GM19468 (cell line): ENCODE measurements at regions not wholly inside any gene's neighbourhood (a gene's known extent, or its start where the extent isn't known, plus 50 kb on each side); places are given as distances from the start of the nearest gene placed in this dataset.
"Not testable (repeated sequence)": the region's sequence is repeated elsewhere in the genome, so short reads cannot be mapped to it uniquely, and the experiment has no call there.

Experiments used
- ATAC-seq: cut with Tn5 transposase; IDR thresholded peaks from one replicate; pipeline ENCODE4 v1.9.1; 2021; ENCODE audit warnings: mild to moderate bottlenecking, moderate library complexity, moderate number of reproducible peaks; ENCODE audit not compliant: unreplicated experiment; ENCODE audit errors: extremely low read depth

DNA sequence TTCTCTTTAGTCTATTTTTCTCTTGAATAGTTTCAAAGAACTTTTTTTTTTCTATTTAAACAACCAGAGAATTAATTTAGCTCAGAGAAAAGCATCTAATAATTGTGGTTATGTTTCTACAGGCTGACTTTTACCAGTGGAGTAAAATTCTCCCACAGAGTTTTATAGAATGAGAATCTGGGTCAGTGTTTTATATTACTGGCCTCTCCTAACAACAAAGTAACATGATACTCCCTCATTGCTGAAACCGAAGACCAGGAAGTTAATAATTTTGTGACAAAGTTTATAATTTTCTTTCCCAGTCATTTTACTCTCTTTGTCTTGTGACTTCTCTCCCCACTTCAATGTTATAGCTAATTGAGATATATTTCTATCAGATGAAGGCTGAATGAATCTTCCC, 946.9 kb downstream of the EPHA3 start:
- ATAC-seq, result no peak

DNA sequence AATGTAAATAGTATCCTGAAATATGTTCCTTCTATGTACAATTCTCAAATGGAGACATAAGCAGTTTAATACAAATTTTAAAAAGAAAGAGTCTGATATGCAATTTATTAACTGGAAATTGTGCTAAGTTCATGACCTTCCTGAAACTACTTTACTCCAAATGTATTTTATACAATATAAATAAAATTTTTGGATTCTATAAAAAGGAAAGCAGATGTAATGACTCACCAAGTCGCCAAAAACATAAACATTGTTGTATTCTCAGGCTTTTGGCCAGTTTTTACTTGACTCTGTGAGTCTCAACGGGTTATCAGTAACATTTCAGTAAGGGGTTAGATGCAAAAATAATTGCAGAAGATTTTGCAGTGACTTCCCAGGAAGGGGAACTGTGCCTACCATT, 948.2 kb downstream of the EPHA3 start:
- ATAC-seq, result no peak

DNA sequence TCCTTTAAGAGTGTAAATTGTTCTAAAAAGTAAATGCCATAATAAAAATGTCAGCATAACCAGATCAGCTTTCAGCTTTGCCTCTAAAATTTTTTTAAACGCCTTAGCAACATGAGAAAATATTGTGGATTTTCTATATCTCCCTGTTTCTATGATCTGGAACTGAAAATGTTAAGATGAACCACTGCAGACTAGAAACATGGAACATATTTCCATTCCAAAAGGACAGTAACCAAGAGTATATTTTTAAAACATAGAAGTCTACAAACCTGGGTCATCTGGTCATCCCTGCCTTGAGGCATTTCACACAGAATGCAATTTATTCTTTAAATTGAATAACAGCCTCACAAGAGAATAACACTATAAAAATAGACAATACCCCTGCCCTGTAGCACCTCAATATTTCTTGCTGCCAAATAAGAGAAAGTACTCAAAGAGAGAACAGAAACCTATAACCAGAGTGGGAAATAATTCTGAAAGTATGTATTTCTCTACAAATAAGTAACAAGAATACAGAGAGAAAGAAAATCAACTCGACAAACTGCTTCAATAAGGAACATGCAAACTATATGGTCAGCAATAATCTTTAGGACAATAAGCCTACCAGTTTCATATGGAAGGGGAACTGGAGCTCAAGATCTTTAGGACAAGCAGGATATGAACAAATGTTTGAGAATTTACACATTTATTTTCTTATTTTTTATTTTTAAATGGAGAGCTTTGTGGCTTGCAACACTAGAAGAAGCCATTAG, 949.0 kb downstream of the EPHA3 start:
- ATAC-seq, result no peak

DNA sequence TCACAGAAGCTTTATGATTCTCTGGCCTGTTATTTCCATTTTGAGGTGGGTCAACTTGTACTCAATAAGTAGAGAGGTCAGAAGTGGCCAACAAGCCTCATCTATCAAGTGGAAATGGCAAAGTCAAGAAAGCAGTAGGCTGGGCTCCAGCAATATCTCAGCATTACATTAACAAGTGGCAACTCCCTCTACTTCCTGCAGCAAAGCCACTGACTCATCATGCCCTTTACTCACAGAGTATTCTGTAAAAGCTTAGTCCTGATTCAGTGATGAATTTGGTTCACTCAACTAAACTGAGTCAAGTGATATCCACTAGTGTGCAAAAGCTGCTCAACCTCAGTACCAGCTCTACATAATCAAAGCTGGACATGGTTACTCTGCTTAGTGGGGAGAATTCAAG, 954.6 kb downstream of the EPHA3 start:
- ATAC-seq, result no peak

DNA sequence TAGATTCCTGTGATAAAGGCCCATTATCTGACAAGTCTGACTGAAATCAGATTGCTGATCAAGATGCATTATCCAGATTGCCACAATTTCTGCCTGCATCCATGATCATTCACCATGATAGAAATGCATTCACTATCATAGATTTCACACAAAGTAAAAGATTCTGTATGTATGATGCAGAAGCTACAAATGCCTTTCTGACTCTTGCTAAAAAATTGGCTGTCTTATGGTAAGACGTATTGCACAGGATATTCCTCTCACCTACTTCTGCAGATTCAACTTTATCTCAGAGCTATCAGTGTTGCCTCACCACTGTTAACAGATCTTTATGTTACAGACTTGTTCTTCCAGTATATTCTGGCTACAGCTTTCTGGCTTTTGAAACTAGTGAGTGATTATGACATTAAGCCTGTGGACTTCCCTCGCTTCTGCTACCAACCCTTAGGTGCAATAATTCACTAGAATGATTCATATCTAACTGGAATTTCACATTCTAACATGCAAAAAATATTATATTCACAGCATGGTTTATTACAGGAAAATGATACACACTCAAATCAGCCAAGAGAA, 955.3 kb downstream of the EPHA3 start:
- ATAC-seq, result no peak

DNA sequence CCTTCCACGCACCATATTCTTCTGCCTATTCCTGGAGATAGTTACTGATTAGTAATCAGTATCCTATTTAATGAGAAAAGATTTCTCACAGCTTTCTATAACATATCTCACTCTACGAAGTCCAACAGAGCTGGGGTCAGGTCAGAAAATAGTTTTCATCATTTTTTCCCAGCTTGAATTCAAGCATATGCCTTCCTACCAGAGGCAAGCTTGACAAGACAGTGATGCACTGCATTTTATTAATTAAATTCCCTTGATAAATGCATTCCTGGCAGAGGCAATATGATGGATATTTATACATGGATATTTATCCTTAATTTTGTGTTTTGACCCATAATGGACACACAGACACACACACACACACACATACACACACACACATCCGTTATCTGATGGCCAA, 961.4 kb downstream of the EPHA3 start:
- no peak for ATAC-seq

DNA sequence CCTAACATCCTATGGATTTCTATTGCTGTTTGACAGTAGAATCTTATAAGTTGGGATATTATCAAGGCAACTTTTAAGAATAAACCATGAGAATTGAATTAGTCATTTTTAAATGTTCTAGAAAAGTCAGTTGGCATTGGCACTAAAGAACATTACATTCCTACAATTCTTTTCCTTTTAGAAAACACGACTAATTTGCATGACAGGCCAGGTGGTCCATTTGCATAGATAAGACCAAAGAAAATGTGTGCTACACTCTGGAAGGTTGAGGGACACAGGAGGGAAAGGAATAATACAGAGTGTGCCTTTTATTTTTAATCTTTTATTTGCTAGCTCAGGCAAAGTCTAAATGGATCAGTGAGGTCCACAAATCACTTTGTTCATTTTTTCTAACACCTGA, 962.3 kb downstream of the EPHA3 start:
- no peak for ATAC-seq

DNA sequence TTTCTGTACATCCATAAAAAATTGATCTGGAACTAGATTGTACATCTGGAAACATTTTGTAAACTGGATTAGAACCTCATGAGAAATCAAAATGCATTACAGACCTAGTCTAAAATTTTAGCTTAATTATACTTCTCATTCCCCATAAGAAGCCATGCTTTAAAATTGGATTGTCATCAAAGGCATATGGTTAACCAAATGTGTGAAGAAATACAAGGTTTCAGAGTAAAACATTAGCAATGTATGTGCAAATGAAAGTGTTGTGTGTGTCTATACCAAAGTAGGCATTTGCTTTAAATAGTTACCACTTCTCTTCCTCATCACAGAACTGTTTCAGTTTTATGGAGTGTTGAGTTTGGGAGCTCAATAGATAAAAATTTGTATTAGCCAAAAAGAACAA, 968.7 kb downstream of the EPHA3 start:
- ATAC-seq, result no peak

DNA sequence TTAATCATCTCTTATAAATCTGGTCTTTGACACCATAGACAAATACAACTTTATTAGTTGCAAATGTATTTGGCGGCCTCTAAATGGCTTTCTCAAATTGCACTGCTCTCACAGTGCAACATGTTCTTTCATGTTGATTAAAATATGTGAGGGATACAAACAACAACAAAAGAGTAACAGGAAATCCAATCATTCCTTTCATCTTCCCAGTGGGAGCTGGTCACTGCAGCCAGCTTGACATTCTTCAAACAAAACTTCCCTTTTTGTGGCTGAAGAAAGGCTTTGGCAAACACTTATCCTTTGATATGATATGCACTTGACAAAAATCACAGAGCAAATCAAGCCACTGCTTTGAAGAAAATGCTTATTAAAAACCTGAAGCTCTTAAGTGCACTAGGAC, 973.6 kb downstream of the EPHA3 start:
- no peak for ATAC-seq

DNA sequence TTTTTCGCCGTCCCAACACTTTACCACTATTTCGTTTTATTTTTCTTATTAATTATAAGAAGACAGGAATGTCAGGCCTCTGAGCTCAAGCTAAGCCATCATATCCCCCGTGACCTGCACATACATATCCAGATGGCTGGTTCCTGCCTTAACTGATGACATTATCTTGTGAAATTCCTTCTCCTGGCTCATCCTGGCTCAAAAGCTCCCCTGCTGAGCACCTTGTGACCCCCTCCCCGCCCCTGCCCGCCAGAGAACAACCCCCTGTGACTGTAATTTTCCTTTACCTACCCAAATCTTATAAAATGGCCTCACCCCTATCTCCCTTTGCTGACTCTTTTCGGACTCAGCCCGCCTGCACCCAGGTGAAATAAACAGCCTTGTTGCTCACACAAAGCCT, 978.9 kb downstream of the EPHA3 start:
- not testable (repeated sequence) for ATAC-seq

DNA sequence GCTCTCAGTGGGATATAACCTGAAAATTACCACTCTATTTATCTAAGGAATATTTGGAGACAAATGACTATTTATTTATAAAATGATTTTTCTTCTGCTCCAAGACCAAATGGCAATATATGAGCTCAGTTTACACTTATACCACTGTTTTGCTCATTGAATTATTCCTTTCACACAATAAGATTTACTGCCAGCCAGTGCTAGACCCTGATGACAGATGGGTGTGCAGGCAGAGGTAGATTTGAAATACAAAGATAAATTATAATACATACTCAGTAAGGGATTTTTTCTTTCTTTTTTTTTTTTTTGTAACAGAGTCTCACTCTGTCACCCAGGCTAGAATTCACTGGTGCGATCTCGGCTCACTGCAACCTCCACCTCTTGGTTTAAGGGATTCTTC, 980.3 kb downstream of the EPHA3 start:
- no peak for ATAC-seq

DNA sequence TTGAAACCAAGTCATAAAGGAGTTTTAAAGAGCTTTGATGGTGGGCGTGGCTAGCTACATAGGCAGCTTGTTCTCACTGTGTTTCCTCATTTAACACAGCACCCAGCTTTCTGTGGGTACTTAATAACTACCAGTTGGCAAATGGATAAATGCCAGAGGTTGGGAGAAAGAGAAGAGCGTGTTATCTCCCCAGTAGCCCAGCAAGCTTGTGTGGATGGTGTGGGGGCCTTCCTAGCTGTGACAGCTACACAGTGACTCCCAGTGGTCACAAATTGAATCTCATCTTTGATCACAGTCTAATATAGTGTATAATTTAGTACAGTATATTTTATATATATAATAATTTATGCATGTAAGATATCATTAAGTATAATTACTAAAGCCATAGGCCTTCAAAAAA, 984.1 kb downstream of the EPHA3 start:
- peak; percentile 61 for ATAC-seq

DNA sequence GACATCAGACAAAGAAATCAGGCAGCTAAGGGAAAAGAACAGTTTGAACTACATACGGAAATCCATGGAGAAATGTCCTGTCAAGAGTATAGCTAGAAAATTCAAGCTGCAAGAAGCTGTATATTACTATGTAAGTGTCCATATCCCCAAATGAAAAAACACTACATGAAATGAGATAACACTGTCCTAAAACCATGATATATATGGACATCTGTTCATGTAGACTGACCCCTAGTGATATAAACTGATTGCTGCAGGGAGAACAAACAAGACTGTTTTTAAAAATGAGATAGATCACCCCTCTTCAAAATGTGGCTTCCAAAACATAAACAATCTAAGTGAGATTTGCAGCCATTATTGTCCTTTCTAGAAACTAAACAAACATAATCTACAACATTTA, 985.6 kb downstream of the EPHA3 start:
- ATAC-seq, result no peak

DNA sequence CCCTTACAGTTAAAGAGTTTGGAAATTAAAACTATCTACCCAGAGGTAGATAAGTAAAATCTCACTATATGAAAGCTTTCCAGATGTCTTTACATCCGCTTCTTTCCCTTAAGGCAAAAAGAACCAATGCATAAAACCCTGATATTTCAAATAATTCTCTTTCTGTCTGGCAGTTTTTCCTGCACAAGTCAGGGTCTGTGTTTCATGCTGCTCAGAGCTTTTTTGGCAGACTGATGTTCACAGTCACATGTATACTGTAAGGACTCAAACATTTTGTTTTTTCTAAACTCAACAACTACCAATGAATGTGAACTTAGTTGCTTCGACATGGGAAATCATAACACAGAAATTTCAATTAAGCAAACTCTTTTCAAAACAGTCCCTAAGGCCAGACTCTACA, 988.4 kb downstream of the EPHA3 start:
- ATAC-seq, result no peak

DNA sequence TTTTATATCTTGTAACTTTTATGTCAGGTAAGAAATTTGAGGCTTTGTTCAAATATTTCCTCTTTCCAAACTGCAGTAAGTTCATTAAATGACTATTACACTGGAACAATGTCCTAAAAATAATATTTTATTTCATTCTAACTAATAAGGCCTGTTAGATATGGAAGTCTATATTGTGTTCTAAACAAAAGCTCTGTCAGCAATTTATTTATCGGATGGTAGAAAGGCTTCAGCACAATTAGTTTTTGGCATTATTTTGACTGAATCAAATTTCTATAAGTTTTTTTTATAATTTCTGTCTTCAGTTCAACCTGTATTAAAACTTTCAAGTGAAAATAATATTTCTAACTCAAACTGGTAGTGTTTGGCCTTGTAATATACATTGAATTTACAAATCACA, 992.1 kb downstream of the EPHA3 start:
- no peak for ATAC-seq

DNA sequence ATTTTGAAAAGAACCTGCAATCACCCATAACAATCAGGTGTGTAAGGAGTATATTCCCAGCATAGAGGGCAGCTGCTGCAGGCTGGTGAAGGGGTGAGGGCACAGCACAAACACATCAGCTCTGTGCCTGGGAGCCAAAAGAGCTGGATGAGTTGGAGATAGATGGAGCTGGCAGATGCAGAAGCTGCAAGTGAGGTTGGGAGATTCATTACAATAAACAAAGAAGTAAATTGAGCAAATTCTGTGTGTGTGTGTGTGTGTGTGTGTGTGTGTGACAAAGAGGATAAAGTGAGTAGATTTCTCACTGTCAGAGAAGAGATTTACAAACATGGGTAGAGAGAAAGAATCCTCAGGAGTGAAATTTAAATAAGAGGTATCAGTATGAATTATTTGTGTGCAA, 994.7 kb downstream of the EPHA3 start:
- ATAC-seq, result no peak

DNA sequence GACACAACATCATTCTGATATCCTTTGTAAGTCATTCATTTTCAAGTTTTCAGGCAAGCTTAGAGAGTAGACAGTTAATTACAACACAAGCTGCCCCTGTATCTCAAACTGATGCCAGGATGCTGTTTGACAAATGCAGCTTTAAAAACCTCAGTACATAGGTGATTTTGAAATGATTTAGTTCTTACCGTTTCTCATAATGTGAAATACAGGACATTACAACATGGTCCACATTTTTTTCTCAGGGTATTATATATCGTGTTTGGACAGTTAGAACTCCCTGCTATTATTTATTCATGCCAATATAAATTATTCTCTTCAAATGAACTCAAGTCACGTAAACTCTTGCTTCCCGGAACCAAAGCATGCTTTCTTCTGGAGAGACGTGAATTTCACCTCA, 1013.9 kb downstream of the EPHA3 start:
- ATAC-seq, result no peak

DNA sequence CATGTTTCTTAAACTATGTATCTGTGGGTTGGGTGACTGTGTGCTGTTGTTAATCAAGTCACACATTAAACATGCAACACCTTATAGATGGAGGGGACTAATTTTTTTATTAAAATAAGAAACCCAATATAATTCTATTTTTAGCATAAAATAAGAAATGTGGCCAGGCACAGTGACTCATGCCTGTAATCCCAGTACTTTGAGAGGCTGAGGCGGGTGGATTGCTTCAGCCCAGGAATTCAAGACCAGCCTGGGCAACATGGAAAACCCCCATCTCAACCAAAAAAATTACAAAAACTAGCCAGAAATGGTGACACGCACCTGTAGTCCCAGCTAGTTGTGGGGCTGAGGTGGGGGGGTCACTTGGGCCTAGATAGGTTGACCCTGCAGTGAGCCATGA, 1021.0 kb downstream of the EPHA3 start:
- ATAC-seq, result no peak

DNA sequence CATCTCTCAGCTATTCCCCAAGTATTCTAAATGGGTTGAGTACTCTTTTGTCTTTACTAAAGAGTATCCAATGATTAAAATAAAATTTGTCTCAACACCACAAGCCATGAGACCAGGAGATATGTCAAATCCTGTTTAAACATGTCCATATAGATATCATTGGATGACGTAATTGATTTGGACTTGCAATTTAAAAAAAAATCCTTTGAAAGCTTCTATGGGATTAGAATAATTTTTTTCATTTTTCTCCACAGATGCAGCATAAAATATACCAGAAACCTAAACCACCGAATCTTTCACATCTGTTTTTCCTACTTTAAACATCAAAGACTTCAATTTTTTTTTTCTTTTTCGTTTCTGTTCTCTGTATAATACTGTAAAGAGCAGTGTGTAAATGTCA, 1022.3 kb downstream of the EPHA3 start:
- ATAC-seq, result no peak

DNA sequence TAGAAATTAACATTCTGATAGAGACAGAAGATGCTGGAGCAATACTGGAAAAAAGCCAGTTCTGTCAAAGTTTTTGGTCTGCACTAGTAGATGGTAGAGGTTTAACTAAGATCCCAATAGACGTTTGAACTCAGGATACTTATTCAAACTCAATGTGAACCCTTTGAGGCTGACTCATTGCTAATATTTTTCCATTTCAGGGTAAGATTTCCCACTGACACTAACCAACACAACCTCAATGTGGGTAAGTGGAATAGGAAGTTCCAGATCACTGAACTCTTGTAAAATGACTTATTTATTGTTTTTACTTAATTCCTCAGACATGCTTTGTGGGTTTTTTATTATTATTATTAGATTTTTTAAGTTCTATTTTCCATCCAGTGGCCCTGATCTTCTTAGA, 1024.8 kb downstream of the EPHA3 start:
- no peak for ATAC-seq

DNA sequence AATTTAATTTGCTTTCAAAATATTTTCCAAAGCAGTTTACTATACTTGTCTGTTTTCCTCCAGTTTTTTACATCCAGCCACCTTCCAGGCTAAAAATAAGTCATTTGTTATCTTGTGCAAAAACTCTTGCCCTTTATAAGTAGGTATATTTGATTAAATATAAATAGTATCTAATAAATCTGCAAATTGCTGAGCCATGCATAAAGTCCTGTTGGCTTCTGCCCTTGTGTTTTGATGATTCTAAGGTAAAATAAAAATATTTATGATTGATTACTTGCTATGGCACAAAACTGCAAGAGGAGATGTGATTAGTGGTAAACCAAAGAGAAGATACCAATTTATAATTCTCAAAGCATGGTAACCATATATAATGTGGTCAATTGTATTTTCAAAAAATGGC, 1026.7 kb downstream of the EPHA3 start:
- no peak for ATAC-seq

DNA sequence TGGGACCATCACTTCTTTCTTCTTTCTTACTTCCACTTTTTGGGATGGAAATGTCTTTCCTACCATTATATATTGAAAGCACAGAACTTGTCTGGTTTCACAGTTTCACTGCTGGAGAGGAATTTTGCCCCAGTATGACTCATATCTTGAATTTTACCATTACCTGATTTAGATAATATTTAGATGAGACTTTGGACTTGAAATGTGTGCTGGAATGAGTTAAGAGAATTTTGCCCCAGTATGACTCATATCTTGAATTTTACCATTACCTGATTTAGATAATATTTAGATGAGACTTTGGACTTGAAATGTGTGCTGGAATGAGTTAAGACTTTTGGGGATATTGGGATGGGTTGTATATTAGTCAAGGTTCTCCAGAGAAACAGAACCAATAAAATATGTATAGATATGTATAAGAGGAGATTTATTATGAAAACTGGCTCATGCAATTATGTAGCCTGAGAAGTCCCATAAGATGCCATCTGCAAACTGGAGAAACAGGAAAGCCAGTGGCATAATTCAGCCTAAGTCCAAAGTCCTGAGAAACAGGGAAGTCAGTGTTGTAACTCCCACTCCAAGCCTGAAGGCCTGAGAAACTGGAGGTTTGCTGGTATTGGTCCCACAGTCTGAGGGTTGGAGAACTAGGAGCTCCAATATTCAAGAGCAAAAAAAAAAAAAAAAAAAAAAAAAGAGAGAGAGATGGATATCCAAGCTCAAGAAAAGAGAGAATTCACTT, 1029.2 kb downstream of the EPHA3 start:
- ATAC-seq, result no peak
